ENCODE measurements at regions not wholly inside any gene's neighbourhood (a gene's known extent, or its start where the extent isn't known, plus 50 kb on each side); places are given as distances from the start of the nearest gene placed in this dataset.

GRCh38 chr5:149441986-149442385, 62.9 kb upstream of the IL17B start:
- no peak for TF ChIP-seq CTCF (IDR thresholded peaks at IDR 0.05)
- no peak for TF ChIP-seq EP300 (IDR thresholded peaks at IDR 0.05)
- TF ChIP-seq POLR2A (IDR thresholded peaks at IDR 0.05; ENCODE audit: low read depth) = no peak
